Effector memory CD8-positive, alpha-beta T cell (primary cell): ENCODE measurements at regions not wholly inside any gene's neighbourhood (a gene's known extent, or its start where the extent isn't known, plus 50 kb on each side); places are given as distances from the start of the nearest gene placed in this dataset.
"Not testable (repeated sequence)": the region's sequence is repeated elsewhere in the genome, so short reads cannot be mapped to it uniquely, and the experiment has no call there.

Experiments
- ATAC-seq: fragments of 150-1000 bp; cut with Tn5 transposase; replicated peaks from 2 replicates; pipeline ENCODE4 v1.10.0; 2021; ENCODE audit warnings: mild to moderate bottlenecking, moderate library complexity
- DNase-seq, 3 experiments: peaks; one replicate each; pipeline ENCODE4 v3.0.0; 2021
- H3K27ac Mint-ChIP-seq, 2 donors: one replicate each; pipeline ENCODE4 v1.8.0; 2022; ENCODE audit warnings: mild to moderate bottlenecking in 2 of 2, mixed read lengths in 2 of 2, moderate library complexity in 2 of 2
- H3K27me3 Mint-ChIP-seq, 2 donors: one replicate each; pipeline ENCODE4 v1.8.0; 2022; ENCODE audit warnings: mixed read lengths in 2 of 2
- H3K36me3 Mint-ChIP-seq: one replicate; pipeline ENCODE4 v1.8.0; 2022; ENCODE audit warnings: mild to moderate bottlenecking, moderate library complexity, mixed read lengths; ENCODE audit not compliant: insufficient read depth
- H3K4me1 Mint-ChIP-seq, 2 donors: one replicate each; pipeline ENCODE4 v1.8.0; 2022; ENCODE audit warnings: low read depth in 2 of 2, mixed read lengths in 2 of 2
- H3K4me3 Mint-ChIP-seq, 2 donors: one replicate each; pipeline ENCODE4 v1.8.0; 2022; ENCODE audit warnings: mild to moderate bottlenecking in 2 of 2, mixed read lengths in 2 of 2, moderate library complexity in 2 of 2
- H3K9me3 Mint-ChIP-seq, 2 donors: one replicate each; pipeline ENCODE4 v1.8.0; 2022; ENCODE audit warnings: mixed read lengths in 2 of 2

GRCh38 chr9:22813529-22813928, 366.9 kb downstream of the DMRTA1 start:
- H3K9me3 Mint-ChIP-seq = peaks cover 0 to 2% of the 10 kb centered on the region in 2 donors
- no peaks in the 10 kb centered on the region for H3K36me3 Mint-ChIP-seq
- no peak for ATAC-seq
- H3K27me3 Mint-ChIP-seq = no peaks in the 10 kb centered on the region
- no peak overlapping the region for H3K27ac Mint-ChIP-seq
- no peak for DNase-seq
- no peak overlapping the region for H3K4me3 Mint-ChIP-seq
- H3K4me1 Mint-ChIP-seq = no peaks in the 10 kb centered on the region

DNA sequence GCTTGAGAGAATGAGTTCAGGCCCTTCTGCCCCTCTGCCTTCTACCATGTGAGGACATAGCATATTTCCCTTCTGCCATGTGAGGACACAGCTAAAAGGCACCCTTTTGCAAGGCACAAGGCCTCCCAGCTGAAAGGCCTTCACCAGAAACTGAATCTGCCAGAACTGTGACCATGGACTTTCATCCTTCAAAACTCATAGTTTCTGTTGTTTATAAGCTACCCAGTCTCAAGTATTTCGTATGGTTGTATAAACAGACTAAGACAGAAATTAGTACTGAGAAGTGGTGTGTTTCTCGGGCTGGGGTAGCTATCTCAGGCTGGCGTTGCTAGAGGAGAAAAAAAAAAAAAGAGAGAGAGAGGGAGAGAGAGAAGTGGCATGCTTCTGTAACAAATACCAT, 368.6 kb downstream of the DMRTA1 start:
- no peaks in the 10 kb centered on the region for H3K36me3 Mint-ChIP-seq
- H3K9me3 Mint-ChIP-seq = peaks cover 5% of the 10 kb centered on the region in 2 donors
- no peak for ATAC-seq
- H3K27me3 Mint-ChIP-seq = no peaks in the 10 kb centered on the region
- no peak overlapping the region for H3K27ac Mint-ChIP-seq
- H3K4me3 Mint-ChIP-seq = no peak overlapping the region
- no peaks in the 10 kb centered on the region for H3K4me1 Mint-ChIP-seq
- DNase-seq = no peak

GRCh38 chr9:22817181-22817580, 370.6 kb downstream of the DMRTA1 start:
- no peaks in the 10 kb centered on the region for H3K36me3 Mint-ChIP-seq
- ATAC-seq (no peak), DNase-seq (no peak)
- no peak overlapping the region for H3K27ac Mint-ChIP-seq
- no peaks in the 10 kb centered on the region for H3K27me3 Mint-ChIP-seq
- peaks cover 10 to 15% of the 10 kb centered on the region in 2 donors for H3K9me3 Mint-ChIP-seq
- H3K4me1 Mint-ChIP-seq = no peaks in the 10 kb centered on the region
- H3K4me3 Mint-ChIP-seq = no peak overlapping the region

DNA sequence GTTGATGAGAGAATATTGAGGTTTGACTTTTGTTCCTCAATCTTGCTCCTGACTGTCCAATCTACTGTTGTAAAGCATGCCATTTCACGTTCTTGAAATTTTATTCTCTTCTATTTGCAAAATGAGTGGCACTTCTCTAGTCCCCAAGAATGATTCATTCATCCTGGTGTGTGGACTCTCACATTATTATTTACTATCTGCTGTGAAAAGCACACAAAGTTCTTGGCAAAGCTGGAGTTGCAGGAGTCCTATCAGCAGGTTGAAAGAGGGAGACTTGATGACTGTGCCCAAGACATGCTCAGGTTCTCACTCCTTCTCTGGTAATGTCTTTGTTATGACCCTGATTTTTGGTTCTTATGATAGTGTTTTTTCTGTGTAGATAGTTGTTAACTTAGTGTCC, 382.6 kb downstream of the DMRTA1 start:
- ATAC-seq = no peak
- H3K36me3 Mint-ChIP-seq = no peaks in the 10 kb centered on the region
- H3K9me3 Mint-ChIP-seq = peaks cover 5 to 11% of the 10 kb centered on the region in 2 donors

DNA sequence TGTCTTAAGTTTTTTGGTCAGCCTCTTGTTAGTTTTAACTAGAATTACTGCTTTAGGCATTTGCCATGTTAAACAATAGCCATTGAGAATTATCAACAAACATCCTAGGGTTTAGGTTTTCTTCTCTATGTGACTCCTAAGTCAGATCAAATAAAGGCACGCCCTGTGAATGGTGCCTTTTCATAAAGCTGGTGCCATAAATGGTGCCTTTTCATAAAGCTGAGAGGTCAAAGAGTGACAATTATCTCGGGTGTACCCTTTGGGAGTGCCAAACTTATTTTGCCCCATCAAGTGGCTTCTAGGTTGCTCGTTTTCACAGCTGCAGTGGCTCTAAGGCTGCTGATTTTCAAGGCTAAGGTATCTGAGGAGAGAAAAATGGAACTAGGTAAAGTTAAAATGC, 391.6 kb downstream of the DMRTA1 start:
- no peaks in the 10 kb centered on the region for H3K27me3 Mint-ChIP-seq
- peaks cover 3 to 7% of the 10 kb centered on the region in 2 donors for H3K9me3 Mint-ChIP-seq
- no peak for DNase-seq

More for the DNA sequence above, 382.6 kb downstream of the DMRTA1 start:
- no peaks in the 10 kb centered on the region for H3K4me1 Mint-ChIP-seq
- H3K27ac Mint-ChIP-seq = no peak overlapping the region
- DNase-seq = no peak
- H3K4me3 Mint-ChIP-seq = no peak overlapping the region
- no peaks in the 10 kb centered on the region for H3K27me3 Mint-ChIP-seq

DNA sequence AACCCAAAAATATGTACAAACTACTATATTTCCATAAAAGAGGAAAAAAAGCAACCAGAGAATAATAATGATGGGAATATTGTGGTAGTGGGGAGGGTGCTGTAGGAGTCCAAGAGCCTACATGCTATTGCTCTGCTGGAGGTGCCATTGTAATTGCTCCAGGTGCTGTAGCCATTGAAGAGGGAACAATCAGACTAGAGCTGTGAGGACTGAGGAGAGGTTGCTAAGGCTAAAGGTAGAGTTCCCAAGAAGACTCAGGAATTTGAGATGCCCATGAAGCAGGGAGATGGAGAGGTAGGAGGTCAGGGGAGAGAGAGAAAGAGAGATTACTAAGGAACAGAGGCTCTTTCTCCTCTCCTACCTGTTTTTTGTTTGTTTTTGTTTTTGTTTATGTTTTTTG, 394.0 kb downstream of the DMRTA1 start:
- ATAC-seq (no peak), DNase-seq (no peak)
- Mint-ChIP-seq H3K27ac (no peak overlapping the region), H3K9me3 (peaks cover 5 to 9% of the 10 kb centered on the region in 2 donors), H3K4me1 (no peaks in the 10 kb centered on the region), H3K36me3 (no peaks in the 10 kb centered on the region), H3K4me3 (no peak overlapping the region), H3K27me3 (no peaks in the 10 kb centered on the region)

More for the DNA sequence above, 391.6 kb downstream of the DMRTA1 start:
- no peak for ATAC-seq
- H3K4me3 Mint-ChIP-seq = no peak overlapping the region
- H3K36me3 Mint-ChIP-seq = no peaks in the 10 kb centered on the region
- H3K27ac Mint-ChIP-seq = no peak overlapping the region
- no peaks in the 10 kb centered on the region for H3K4me1 Mint-ChIP-seq

DNA sequence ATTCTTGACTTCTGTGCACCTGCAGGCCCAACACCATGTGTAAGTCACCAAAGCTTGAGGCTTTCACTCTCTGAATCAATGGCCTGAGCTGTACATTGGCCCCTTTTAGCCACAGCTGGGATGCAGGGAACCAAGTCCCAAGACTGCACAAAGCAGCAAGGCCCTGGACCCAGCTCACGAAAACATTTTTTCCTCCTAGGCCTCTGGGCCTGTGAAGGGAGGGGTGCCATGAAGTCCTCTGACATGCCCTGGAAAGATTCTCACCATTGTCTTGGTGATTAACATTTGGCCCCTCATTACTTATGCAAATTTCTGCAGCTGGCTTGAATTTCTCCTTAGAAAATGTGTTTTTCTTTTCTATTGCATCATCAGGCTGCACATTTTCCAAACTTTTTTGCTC, 398.6 kb downstream of the DMRTA1 start:
- H3K9me3 Mint-ChIP-seq = peaks cover 14 to 30% of the 10 kb centered on the region in 2 donors
- not testable (repeated sequence) for H3K4me1 Mint-ChIP-seq, H3K27me3 Mint-ChIP-seq, ATAC-seq, H3K4me3 Mint-ChIP-seq, H3K27ac Mint-ChIP-seq, DNase-seq, H3K36me3 Mint-ChIP-seq

GRCh38 chr9:22855980-22856379, 409.4 kb downstream of the DMRTA1 start:
- ATAC-seq (no peak), DNase-seq (no peak)
- Mint-ChIP-seq H3K27ac (no peak overlapping the region), H3K4me1 (no peaks in the 10 kb centered on the region), H3K36me3 (no peaks in the 10 kb centered on the region), H3K27me3 (no peaks in the 10 kb centered on the region), H3K9me3 (peaks cover 9% of the 10 kb centered on the region in 2 donors), H3K4me3 (no peak overlapping the region)

- no peak overlapping the region for H3K4me3 Mint-ChIP-seq
- H3K9me3 Mint-ChIP-seq = peaks cover 9 to 18% of the 10 kb centered on the region in 2 donors
- no peak for ATAC-seq
- no peaks in the 10 kb centered on the region for H3K27me3 Mint-ChIP-seq
- no peaks in the 10 kb centered on the region for H3K36me3 Mint-ChIP-seq
- no peaks in the 10 kb centered on the region for H3K4me1 Mint-ChIP-seq
- no peak for DNase-seq
- no peak overlapping the region for H3K27ac Mint-ChIP-seq
Measured at GRCh38 chr9:22857316-22857715, 410.7 kb downstream of the DMRTA1 start.

DNA sequence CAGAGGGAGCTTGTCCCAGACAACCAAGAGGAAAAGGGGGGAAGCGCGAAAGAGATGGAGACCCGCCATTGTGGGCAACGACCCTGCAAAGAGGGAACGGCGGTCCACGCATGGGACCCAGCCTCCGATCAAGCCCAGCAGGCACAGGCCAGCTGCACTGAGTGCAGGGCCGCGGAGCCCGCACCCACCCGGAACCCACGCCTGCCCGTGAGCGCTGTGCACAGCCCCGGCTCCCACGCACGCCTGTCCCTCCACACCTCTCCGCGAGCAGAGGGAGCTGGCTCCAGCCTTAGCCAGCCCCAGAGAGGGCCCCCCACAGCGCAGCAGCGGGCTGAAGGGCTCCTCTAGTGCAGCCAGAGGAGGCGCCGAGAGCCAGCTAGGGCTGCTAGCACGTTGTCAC, 416.5 kb downstream of the DMRTA1 start:
- ATAC-seq (no peak), DNase-seq (no peak)
- no peak overlapping the region for H3K4me3 Mint-ChIP-seq
- peaks cover 4 to 18% of the 10 kb centered on the region in 2 donors for H3K9me3 Mint-ChIP-seq
- no peaks in the 10 kb centered on the region for H3K27me3 Mint-ChIP-seq
- H3K4me1 Mint-ChIP-seq = no peaks in the 10 kb centered on the region
- peaks cover 3% of the 10 kb centered on the region for H3K36me3 Mint-ChIP-seq
- H3K27ac Mint-ChIP-seq = no peak overlapping the region

DNA sequence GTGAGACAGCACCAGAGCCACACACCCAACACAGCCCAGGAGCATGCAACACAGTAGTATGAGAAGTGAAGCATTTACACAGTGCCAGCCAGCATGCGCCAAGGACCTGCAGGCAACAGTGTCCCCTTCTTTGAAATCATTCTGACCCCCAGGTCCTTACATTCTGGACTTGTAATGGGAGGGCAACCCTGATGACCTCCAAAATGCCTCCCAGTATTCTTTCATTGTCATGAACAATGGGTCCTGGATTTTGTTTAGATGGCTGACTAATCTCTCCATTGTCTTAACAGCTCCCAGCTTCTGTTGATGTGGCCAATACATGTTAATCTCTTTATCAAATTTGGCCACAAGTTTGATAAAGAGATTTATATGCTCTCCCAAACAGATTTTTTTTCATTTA, 417.1 kb downstream of the DMRTA1 start:
- Mint-ChIP-seq H3K27me3 (no peaks in the 10 kb centered on the region), H3K36me3 (peaks cover 3% of the 10 kb centered on the region), H3K27ac (no peak overlapping the region), H3K9me3 (peaks cover 4 to 18% of the 10 kb centered on the region in 2 donors), H3K4me3 (no peak overlapping the region), H3K4me1 (no peaks in the 10 kb centered on the region)
- DNase-seq (no peak), ATAC-seq (no peak)

- no peak for DNase-seq
Measured at GRCh38 chr9:22893196-22893843, 446.7 kb downstream of the DMRTA1 start.

GRCh38 chr9:22898591-22898990, 452.0 kb downstream of the DMRTA1 start:
- DNase-seq (no peak), ATAC-seq (no peak)
- H3K27me3 Mint-ChIP-seq = no peaks in the 10 kb centered on the region
- H3K4me1 Mint-ChIP-seq = no peaks in the 10 kb centered on the region
- no peaks in the 10 kb centered on the region for H3K36me3 Mint-ChIP-seq
- no peak overlapping the region for H3K4me3 Mint-ChIP-seq
- no peak overlapping the region for H3K27ac Mint-ChIP-seq
- peaks cover 4 to 13% of the 10 kb centered on the region in 2 donors for H3K9me3 Mint-ChIP-seq

More at GRCh38 chr9:22893196-22893843, 446.7 kb downstream of the DMRTA1 start:
- no peaks in the 10 kb centered on the region for H3K36me3 Mint-ChIP-seq
- H3K9me3 Mint-ChIP-seq = peaks cover 4 to 18% of the 10 kb centered on the region in 2 donors
- no peak for ATAC-seq
- no peaks in the 10 kb centered on the region for H3K4me1 Mint-ChIP-seq
- no peak overlapping the region for H3K27ac Mint-ChIP-seq
- no peaks in the 10 kb centered on the region for H3K27me3 Mint-ChIP-seq
- no peak overlapping the region for H3K4me3 Mint-ChIP-seq

DNA sequence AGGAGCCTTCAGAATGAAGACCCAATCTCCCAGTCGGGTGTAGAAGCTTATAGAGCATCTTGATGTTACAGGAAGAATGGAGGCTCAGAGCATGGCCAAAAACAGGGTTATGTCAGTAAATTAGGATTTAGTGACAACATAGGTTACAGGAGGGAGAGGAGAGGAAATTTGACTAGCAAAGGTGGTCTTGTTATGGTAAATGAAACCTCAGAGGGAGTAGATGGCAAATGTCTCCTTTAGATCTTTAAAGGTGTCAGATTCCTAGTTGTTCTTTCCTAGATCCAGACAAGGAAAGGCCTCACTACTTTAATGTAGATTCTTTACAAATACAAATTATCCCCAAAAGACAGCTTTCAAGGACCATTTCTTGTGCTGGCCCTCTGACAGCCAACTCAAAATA, 465.0 kb downstream of the DMRTA1 start:
- DNase-seq (no peak), ATAC-seq (no peak)
- no peaks in the 10 kb centered on the region for H3K27me3 Mint-ChIP-seq
- H3K4me3 Mint-ChIP-seq = no peak overlapping the region
- H3K4me1 Mint-ChIP-seq = no peaks in the 10 kb centered on the region
- peaks cover 10 to 17% of the 10 kb centered on the region in 2 donors for H3K9me3 Mint-ChIP-seq
- H3K36me3 Mint-ChIP-seq = no peaks in the 10 kb centered on the region
- H3K27ac Mint-ChIP-seq = no peak overlapping the region
